ENCODE measurements at regions not wholly inside any gene's neighbourhood (a gene's known extent, or its start where the extent isn't known, plus 50 kb on each side); places are given as distances from the start of the nearest gene placed in this dataset.

GRCh38 chr2:138215958-138216357 is 251.7 kb downstream of the HNMT start:
- no peaks in the 10 kb centered on the region for H3K36me3 ChIP-seq (ENCODE audit: control insufficient read depth, insufficient read depth, low read length)
- no peak overlapping the region for H3K4me3 ChIP-seq (ENCODE audit: low read length)
- H3K4me1 ChIP-seq (ENCODE audit: control insufficient read depth, insufficient read depth, low read length), result no peaks in the 10 kb centered on the region
- no peaks in the 10 kb centered on the region for H3K9me3 ChIP-seq (ENCODE audit: control insufficient read depth, insufficient read depth, low read length)
- WGBS (ENCODE audit: insufficient coverage, insufficient read length), result no CpG with 5 or more reads among the region's 1 CpG
- H3K27ac ChIP-seq (ENCODE audit: low read length), result no peak overlapping the region
- H3K27me3 ChIP-seq (ENCODE audit: control insufficient read depth, insufficient read depth, low read length), result no peaks in the 10 kb centered on the region
- no peak for DNase-seq (ENCODE audit: low read depth, low spot score)

DNA sequence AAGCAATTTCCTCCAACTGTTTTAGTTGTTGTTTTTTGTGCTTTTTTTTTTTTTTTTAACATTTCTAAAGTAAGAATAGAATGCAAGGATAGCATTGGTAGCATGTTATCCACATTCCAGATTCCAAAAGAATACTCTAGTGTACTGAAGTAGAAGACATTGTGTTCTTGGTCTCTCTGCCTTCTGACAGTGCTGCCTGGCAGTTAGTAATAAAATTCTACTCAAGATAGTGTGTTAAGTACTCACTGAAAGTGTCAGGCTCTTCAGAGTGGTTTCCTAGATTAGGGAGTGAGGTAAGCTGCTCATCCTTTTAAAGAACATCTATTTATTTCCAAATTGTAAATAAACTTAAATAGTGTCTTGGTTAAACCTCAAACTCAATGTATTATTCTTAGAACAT is 253.7 kb downstream of the HNMT start:
- Histone ChIP-seq H3K36me3 (ENCODE audit: control insufficient read depth, insufficient read depth, low read length) (no peaks in the 10 kb centered on the region), H3K27me3 (ENCODE audit: control insufficient read depth, insufficient read depth, low read length) (no peaks in the 10 kb centered on the region), H3K9me3 (ENCODE audit: control insufficient read depth, insufficient read depth, low read length) (no peaks in the 10 kb centered on the region), H3K4me1 (ENCODE audit: control insufficient read depth, insufficient read depth, low read length) (no peaks in the 10 kb centered on the region), H3K4me3 (ENCODE audit: low read length) (no peak overlapping the region), H3K27ac (ENCODE audit: low read length) (no peak overlapping the region)
- no peak for DNase-seq (ENCODE audit: low read depth, low spot score)

DNA sequence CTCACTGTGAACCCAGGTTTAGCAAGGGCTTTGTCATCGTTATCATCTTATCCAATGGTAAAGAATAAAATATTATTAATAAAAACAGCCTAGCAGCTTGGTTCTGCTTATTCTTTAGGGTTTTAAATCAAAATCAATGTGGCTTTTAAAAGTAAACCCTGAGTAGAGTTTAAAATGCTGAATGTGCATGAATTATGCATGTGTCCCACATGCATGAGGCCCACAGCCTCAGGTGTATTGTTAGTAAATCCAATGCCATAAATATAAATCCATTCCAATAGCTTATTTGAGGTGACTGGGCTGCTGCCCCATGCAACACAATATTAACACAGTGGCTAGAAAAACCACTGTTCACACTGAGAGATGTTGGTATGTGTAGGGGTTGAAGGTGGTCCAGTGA is 254.1 kb downstream of the HNMT start:
- Histone ChIP-seq H3K27me3 (ENCODE audit: control insufficient read depth, insufficient read depth, low read length) (no peaks in the 10 kb centered on the region), H3K4me1 (ENCODE audit: control insufficient read depth, insufficient read depth, low read length) (no peaks in the 10 kb centered on the region), H3K27ac (ENCODE audit: low read length) (no peak overlapping the region), H3K36me3 (ENCODE audit: control insufficient read depth, insufficient read depth, low read length) (no peaks in the 10 kb centered on the region), H3K4me3 (ENCODE audit: low read length) (no peak overlapping the region), H3K9me3 (ENCODE audit: control insufficient read depth, insufficient read depth, low read length) (no peaks in the 10 kb centered on the region)
- no peak for DNase-seq (ENCODE audit: low read depth, low spot score)
- WGBS (ENCODE audit: insufficient coverage, insufficient read length), result no CpG with 5 or more reads among the region's 1 CpG

DNA sequence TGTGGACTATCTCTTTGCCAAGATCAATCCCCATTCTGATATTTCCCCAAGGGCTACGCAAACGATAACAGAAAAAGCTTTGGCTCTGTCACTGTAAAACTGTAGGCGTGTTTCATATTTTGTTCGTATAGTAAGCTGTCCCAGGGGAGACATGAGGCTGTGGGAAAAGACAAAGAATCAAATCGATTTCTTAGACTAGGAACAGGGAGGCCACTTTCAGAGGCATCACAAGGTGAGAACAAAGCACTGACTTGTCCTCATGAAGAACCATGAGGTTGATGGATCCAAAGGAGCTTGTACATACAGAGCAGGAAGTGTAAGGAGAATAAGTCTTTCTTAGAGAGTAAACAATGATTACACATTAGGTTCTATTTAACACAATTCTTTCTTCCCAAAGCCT is 255.7 kb downstream of the HNMT start:
- no peak for DNase-seq (ENCODE audit: low read depth, low spot score)
- H3K9me3 ChIP-seq (ENCODE audit: control insufficient read depth, insufficient read depth, low read length), result no peaks in the 10 kb centered on the region
- H3K4me1 ChIP-seq (ENCODE audit: control insufficient read depth, insufficient read depth, low read length), result no peaks in the 10 kb centered on the region
- no peaks in the 10 kb centered on the region for H3K36me3 ChIP-seq (ENCODE audit: control insufficient read depth, insufficient read depth, low read length)
- no peak overlapping the region for H3K4me3 ChIP-seq (ENCODE audit: low read length)
- whole genome bisulfite sequencing (ENCODE audit: insufficient coverage, insufficient read length), result no CpG with 5 or more reads among the region's 5 CpGs
- H3K27me3 ChIP-seq (ENCODE audit: control insufficient read depth, insufficient read depth, low read length), result no peaks in the 10 kb centered on the region
- H3K27ac ChIP-seq (ENCODE audit: low read length), result no peak overlapping the region

DNA sequence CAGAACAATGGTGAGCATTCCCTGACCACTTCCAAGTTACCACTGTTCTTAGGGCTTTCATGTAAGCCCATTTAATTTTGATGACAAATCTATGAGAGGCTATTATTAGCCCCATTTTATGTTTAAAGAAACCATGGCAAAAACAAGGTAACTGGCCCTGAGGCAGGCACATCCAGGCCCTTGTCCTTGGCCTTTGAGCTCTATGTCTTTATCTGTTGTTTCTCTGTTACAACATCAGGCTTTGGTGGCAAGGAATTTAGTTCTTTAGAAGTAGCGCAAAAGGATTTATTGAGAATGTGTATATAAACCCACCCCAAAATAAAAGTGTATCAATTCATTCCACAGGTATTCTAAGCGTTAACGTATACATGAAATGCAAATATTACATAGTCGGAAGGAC is 257.1 kb downstream of the HNMT start:
- DNase-seq (ENCODE audit: low read depth, low spot score), result no peak
- Histone ChIP-seq H3K36me3 (ENCODE audit: control insufficient read depth, insufficient read depth, low read length) (no peaks in the 10 kb centered on the region), H3K4me3 (ENCODE audit: low read length) (no peak overlapping the region), H3K9me3 (ENCODE audit: control insufficient read depth, insufficient read depth, low read length) (no peaks in the 10 kb centered on the region), H3K27ac (ENCODE audit: low read length) (no peak overlapping the region), H3K4me1 (ENCODE audit: control insufficient read depth, insufficient read depth, low read length) (no peaks in the 10 kb centered on the region), H3K27me3 (ENCODE audit: control insufficient read depth, insufficient read depth, low read length) (no peaks in the 10 kb centered on the region)
- no CpG with 5 or more reads among the region's 4 CpGs for WGBS (ENCODE audit: insufficient coverage, insufficient read length)

DNA sequence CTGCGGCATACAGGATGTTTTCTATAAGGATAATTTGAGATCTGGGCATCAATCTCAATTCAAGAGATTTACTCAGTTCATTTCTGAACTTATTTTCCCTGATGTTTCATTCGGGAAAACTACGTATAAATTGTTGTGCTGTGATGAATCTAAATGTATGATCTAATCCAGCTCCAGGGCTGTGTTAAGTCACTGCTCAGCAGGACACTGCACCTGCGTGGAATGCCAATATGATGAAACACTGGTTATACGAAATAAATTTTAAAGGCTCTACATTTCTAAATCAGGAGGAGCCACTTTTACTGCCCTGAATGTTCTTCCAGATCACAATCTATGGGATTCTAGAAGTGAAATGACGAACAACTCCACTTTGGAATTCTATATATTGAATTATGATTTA is 259.0 kb downstream of the HNMT start:
- Histone ChIP-seq H3K27ac (ENCODE audit: low read length) (no peak overlapping the region), H3K4me3 (ENCODE audit: low read length) (no peak overlapping the region), H3K36me3 (ENCODE audit: control insufficient read depth, insufficient read depth, low read length) (no peaks in the 10 kb centered on the region), H3K27me3 (ENCODE audit: control insufficient read depth, insufficient read depth, low read length) (no peaks in the 10 kb centered on the region), H3K4me1 (ENCODE audit: control insufficient read depth, insufficient read depth, low read length) (no peaks in the 10 kb centered on the region), H3K9me3 (ENCODE audit: control insufficient read depth, insufficient read depth, low read length) (no peaks in the 10 kb centered on the region)
- no CpG with 5 or more reads among the region's 6 CpGs for WGBS (ENCODE audit: insufficient coverage, insufficient read length)
- no peak for DNase-seq (ENCODE audit: low read depth, low spot score)

- Histone ChIP-seq H3K27ac (ENCODE audit: low read length) (no peak overlapping the region), H3K4me3 (ENCODE audit: low read length) (no peak overlapping the region), H3K36me3 (ENCODE audit: control insufficient read depth, insufficient read depth, low read length) (no peaks in the 10 kb centered on the region), H3K4me1 (ENCODE audit: control insufficient read depth, insufficient read depth, low read length) (no peaks in the 10 kb centered on the region; the same call in 1 of the 2 replicates), H3K9me3 (ENCODE audit: control insufficient read depth, insufficient read depth, low read length) (no peaks in the 10 kb centered on the region), H3K27me3 (ENCODE audit: control insufficient read depth, insufficient read depth, low read length) (no peaks in the 10 kb centered on the region)
- no peak for DNase-seq (ENCODE audit: low read depth, low spot score)
These were observed 262.9 kb downstream of the HNMT start for GRCh38 chr2:138227195-138227594.

- H3K4me1 ChIP-seq (ENCODE audit: control insufficient read depth, insufficient read depth, low read length), result no peaks in the 10 kb centered on the region; the same call in 1 of the 2 replicates
- no CpG with 5 or more reads among the region's 2 CpGs for WGBS (ENCODE audit: insufficient coverage, insufficient read length)
- no peaks in the 10 kb centered on the region for H3K9me3 ChIP-seq (ENCODE audit: control insufficient read depth, insufficient read depth, low read length)
- no peak overlapping the region for H3K4me3 ChIP-seq (ENCODE audit: low read length)
- H3K36me3 ChIP-seq (ENCODE audit: control insufficient read depth, insufficient read depth, low read length), result no peaks in the 10 kb centered on the region
- DNase-seq (ENCODE audit: low read depth, low spot score), result no peak
- H3K27me3 ChIP-seq (ENCODE audit: control insufficient read depth, insufficient read depth, low read length), result no peaks in the 10 kb centered on the region
- no peak overlapping the region for H3K27ac ChIP-seq (ENCODE audit: low read length)
These were observed 263.8 kb downstream of the HNMT start for GRCh38 chr2:138228101-138228500.

- WGBS (ENCODE audit: insufficient coverage, insufficient read length), result no CpG with 5 or more reads among the region's 2 CpGs
- Histone ChIP-seq H3K4me3 (ENCODE audit: low read length) (no peak overlapping the region), H3K9me3 (ENCODE audit: control insufficient read depth, insufficient read depth, low read length) (no peaks in the 10 kb centered on the region), H3K36me3 (ENCODE audit: control insufficient read depth, insufficient read depth, low read length) (no peaks in the 10 kb centered on the region), H3K27ac (ENCODE audit: low read length) (no peak overlapping the region), H3K4me1 (ENCODE audit: control insufficient read depth, insufficient read depth, low read length) (no peaks in the 10 kb centered on the region; the same call in 1 of the 2 replicates), H3K27me3 (ENCODE audit: control insufficient read depth, insufficient read depth, low read length) (no peaks in the 10 kb centered on the region)
- no peak for DNase-seq (ENCODE audit: low read depth, low spot score)
These were observed 267.3 kb upstream of the SPOPL start for GRCh38 chr2:138234265-138234664.

DNA sequence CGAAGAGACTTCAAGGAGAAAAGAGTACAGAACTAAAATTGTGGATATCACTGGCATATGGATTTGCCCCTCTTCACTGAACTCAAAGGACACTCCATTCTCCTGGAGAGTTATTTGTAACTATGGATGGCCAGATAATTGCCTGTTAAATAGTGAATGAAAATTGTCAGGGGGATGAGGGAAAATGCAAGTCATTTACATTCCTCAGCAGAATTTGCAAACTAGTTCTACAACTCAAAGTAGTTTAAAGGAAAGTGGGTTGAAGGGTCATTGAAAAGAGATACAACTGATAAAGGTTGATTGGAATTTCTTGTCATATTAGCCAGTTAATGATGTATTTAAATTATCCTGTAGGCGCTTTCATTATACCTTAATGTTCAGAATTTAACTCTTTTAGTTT is 266.5 kb upstream of the SPOPL start:
- no CpG with 5 or more reads among the region's 2 CpGs for WGBS (ENCODE audit: insufficient coverage, insufficient read length)
- Histone ChIP-seq H3K27ac (ENCODE audit: low read length) (no peak overlapping the region), H3K4me1 (ENCODE audit: control insufficient read depth, insufficient read depth, low read length) (no peaks in the 10 kb centered on the region; the same call in 1 of the 2 replicates), H3K36me3 (ENCODE audit: control insufficient read depth, insufficient read depth, low read length) (no peaks in the 10 kb centered on the region), H3K27me3 (ENCODE audit: control insufficient read depth, insufficient read depth, low read length) (no peaks in the 10 kb centered on the region), H3K4me3 (ENCODE audit: low read length) (no peak overlapping the region), H3K9me3 (ENCODE audit: control insufficient read depth, insufficient read depth, low read length) (no peaks in the 10 kb centered on the region)
- DNase-seq (ENCODE audit: low read depth, low spot score), result no peak

DNA sequence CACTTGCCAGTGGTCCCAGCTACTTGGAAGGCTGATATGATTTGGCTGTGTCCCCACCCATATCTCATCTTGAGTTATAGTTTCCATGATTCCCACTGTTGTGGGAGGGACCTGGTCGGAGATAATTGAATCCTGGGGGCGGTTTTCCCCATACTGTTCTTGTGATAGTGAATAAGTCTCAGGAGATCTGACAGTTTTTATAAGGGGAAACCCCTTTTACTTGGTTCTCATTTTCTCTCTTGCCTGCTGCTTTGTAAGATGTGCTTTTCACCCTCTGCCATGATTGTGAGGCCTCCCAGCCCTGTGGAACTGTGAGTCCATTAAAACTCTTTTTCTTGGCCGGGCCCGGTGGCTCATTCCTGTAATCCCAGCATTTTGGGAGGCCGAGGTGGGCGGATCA is 265.4 kb upstream of the SPOPL start:
- Histone ChIP-seq H3K4me3 (ENCODE audit: low read length) (no peak overlapping the region), H3K27ac (ENCODE audit: low read length) (no peak overlapping the region), H3K36me3 (ENCODE audit: control insufficient read depth, insufficient read depth, low read length) (no peaks in the 10 kb centered on the region), H3K27me3 (ENCODE audit: control insufficient read depth, insufficient read depth, low read length) (no peaks in the 10 kb centered on the region), H3K9me3 (ENCODE audit: control insufficient read depth, insufficient read depth, low read length) (no peaks in the 10 kb centered on the region), H3K4me1 (ENCODE audit: control insufficient read depth, insufficient read depth, low read length) (no peaks in the 10 kb centered on the region; the same call in 1 of the 2 replicates)
- no CpG with 5 or more reads among the region's 6 CpGs for WGBS (ENCODE audit: insufficient coverage, insufficient read length)
- DNase-seq (ENCODE audit: low read depth, low spot score), result no peak
